K562 (cell line): ENCODE measurements at regions not wholly inside any gene's neighbourhood (a gene's known extent, or its start where the extent isn't known, plus 50 kb on each side); places are given as distances from the start of the nearest gene placed in this dataset.

Experiments
- ATAC-seq: fragments of 200-7000 bp; cut with Tn5 transposase; 3 replicates; pipeline ENCODE4 v1.9.1; 2020; ENCODE audit warnings: moderate library complexity
- BruUV-seq: library from RNA; stranded (reverse); fragments of 400-500 nt; replicated peaks from 2 replicates; lab custom pipeline; 2021; lab: Mats Ljungman, UMichigan
- CTCF ChIA-PET: fragments of 300-600 bp; formaldehyde crosslinking; extraction: SDS; loops from one replicate; lab custom pipeline; 2021; ENCODE audit warnings: low intra/inter-chr PET ratio; lab: Yijun Ruan, JAX
- POLR2A ChIA-PET: fragments of 300-600, 350-650 bp; sonication (Branson Sonifier 250); formaldehyde crosslinking; extraction: SDS; loops from one replicate; lab custom pipeline; 2021; ENCODE audit warnings: antibody characterized with exemption, inconsistent platforms; lab: Yijun Ruan, JAX
- DNase-seq, 4 experiments: peaks; one replicate each; pipeline versions ENCODE4 v3.0.0 to v3.0.0-alpha.2; 2011 to 2018; ENCODE audit warnings: low spot score in 3 of 4, mixed read lengths in 3 of 4; ENCODE audit errors: extremely low read depth in 1 of 4
- FAIRE-seq: peaks from 2 replicates; lab custom pipeline; 2011; peaks lifted over from hg19 to GRCh38; lab: Jason Lieb, UNC
- H2AFZ ChIP-seq: 2 replicates; pipeline ENCODE4 v1.6.0; 2011; ENCODE audit warnings: low read depth, low read length, control low read depth, inconsistent platforms
- H3K27ac ChIP-seq: fragments of 200-600 bp; 3 replicates; pipeline ENCODE4 v1.8.0; 2011; ENCODE audit warnings: low read depth, mild to moderate bottlenecking, control low read depth, inconsistent platforms, low read length, moderate library complexity, mixed read lengths; ENCODE audit errors: extremely low read depth
- H3K27me3 ChIP-seq, 2 experiments: fragments of 300-600 bp in 1 of 2; 2 replicates in 1 of 2; 3 replicates in 1 of 2; pipeline versions ENCODE4 v1.6.0 to v1.8.0; 2011; ENCODE audit warnings: inconsistent platforms in 2 of 2, low read length in 2 of 2, mild to moderate bottlenecking in 1 of 2, mixed read lengths in 1 of 2, moderate library complexity in 1 of 2; ENCODE audit not compliant: control insufficient read depth in 2 of 2, insufficient read depth in 2 of 2
- H3K36me3 ChIP-seq: fragments of 300-600 bp; 3 replicates; pipeline ENCODE4 v1.8.0; 2011; ENCODE audit warnings: mild to moderate bottlenecking, low read length, inconsistent platforms; ENCODE audit not compliant: control insufficient read depth, insufficient read depth
- H3K4me1 ChIP-seq, 2 experiments: fragments of 200-600 bp in 1 of 2; replicated peaks in 1 of 2; 2 replicates in 1 of 2; 3 replicates in 1 of 2; pipeline versions ENCODE4 v1.5.1 to v1.8.0; 2011; ENCODE audit warnings: inconsistent platforms in 2 of 2, low read length in 2 of 2, mild to moderate bottlenecking in 1 of 2, mixed read lengths in 1 of 2, moderate library complexity in 1 of 2; ENCODE audit not compliant: control insufficient read depth in 2 of 2, insufficient read depth in 2 of 2
- H3K4me2 ChIP-seq: 2 replicates; pipeline ENCODE4 v1.6.1; 2011; ENCODE audit warnings: low read length, control low read depth, inconsistent platforms, mixed read lengths; ENCODE audit not compliant: insufficient read depth
- H3K4me3 ChIP-seq: fragments of 200-600 bp; sonication (generic), shearing (Covaris generic); 2 replicates; pipeline ENCODE4 v1.5.1; 2016; ENCODE audit warnings: control low read depth, inconsistent platforms
- H3K79me2 ChIP-seq: fragments of 200-600 bp; 3 replicates; pipeline ENCODE4 v1.8.0; 2011; ENCODE audit warnings: low read length, inconsistent platforms; ENCODE audit not compliant: control insufficient read depth, insufficient read depth
- H3K9ac ChIP-seq, 2 experiments: 2 replicates each; pipeline versions ENCODE4 v1.6.0 to v1.6.1; 2011; ENCODE audit warnings: low read depth in 2 of 2, low read length in 2 of 2, control low read depth in 1 of 2, inconsistent platforms in 1 of 2, mild to moderate bottlenecking in 1 of 2, mixed read lengths in 1 of 2; ENCODE audit not compliant: insufficient read depth in 1 of 2
- H3K9me1 ChIP-seq: one replicate; pipeline ENCODE4 v1.6.0; 2011; ENCODE audit warnings: inconsistent platforms, mild to moderate bottlenecking, low read length, moderate library complexity; ENCODE audit not compliant: control insufficient read depth, insufficient read depth
- H3K9me3 ChIP-seq: replicated peaks from 2 replicates; pipeline ENCODE4 v1.5.1; 2011; ENCODE audit warnings: low read depth, low read length, inconsistent platforms; ENCODE audit not compliant: control insufficient read depth, insufficient read depth
- H4K20me1 ChIP-seq: replicated peaks from 2 replicates; pipeline ENCODE4 v1.6.1; 2011; ENCODE audit warnings: low read length, inconsistent platforms, mixed read lengths; ENCODE audit not compliant: control insufficient read depth, insufficient read depth
- HMGN3 ChIP-seq: IDR thresholded peaks from 2 replicates; pipeline ENCODE4 v1.6.1; 2011; ENCODE audit warnings: borderline replicate concordance, low read depth, mild to moderate bottlenecking, mixed read lengths, low read length; ENCODE audit not compliant: insufficient read length; ENCODE audit errors: extremely low read depth
- NFRKB ChIP-seq: fragments of 450-650 bp; IDR thresholded peaks from 2 replicates; pipeline ENCODE4 v1.6.1; 2016; ENCODE audit warnings: low read depth
- RB1 ChIP-seq: fragments of 450-650 bp; IDR thresholded peaks from 2 replicates; pipeline ENCODE4 v1.6.1; 2017; ENCODE audit warnings: low read depth, mild to moderate bottlenecking
- RCOR1 ChIP-seq, 2 experiments: IDR thresholded peaks; 2 replicates each; pipeline ENCODE4 v1.6.1; 2012; ENCODE audit warnings: low read depth in 2 of 2, low read length in 2 of 2, borderline replicate concordance in 1 of 2, improper control_type of control experiment in 1 of 2
- SNRNP70 ChIP-seq: fragments of 200-400 bp; formaldehyde crosslinking; optimal IDR thresholded peaks from 2 replicates; pipeline ENCODE3; 2017; ENCODE audit warnings: low read depth, low read length
- SRSF7 ChIP-seq: fragments of 200-400 bp; formaldehyde crosslinking; optimal IDR thresholded peaks from 2 replicates; pipeline ENCODE3; 2017; ENCODE audit warnings: mild to moderate bottlenecking, low read depth, low read length
- TAF1 ChIP-seq: IDR thresholded peaks from 2 replicates; pipeline ENCODE4 v1.6.1; 2011; ENCODE audit warnings: mild to moderate bottlenecking, low read length, moderate library complexity; ENCODE audit not compliant: insufficient read depth, control insufficient read depth, severe bottlenecking; ENCODE audit errors: extremely low read depth
- ZNF121 ChIP-seq: sonication (generic); formaldehyde crosslinking; conservative IDR thresholded peaks from 2 replicates; pipeline ENCODE4 v1.8.0; 2022; ENCODE audit warnings: missing genetic modification reagents
- ZNF407 ChIP-seq: fragments of 450-650 bp; IDR thresholded peaks from 2 replicates; pipeline ENCODE4 v1.6.1; 2016; ENCODE audit warnings: low read depth
- WGBS: fragments of 100-300 bp; shearing (Covaris generic); methylation state at CpG from one replicate; pipeline ENCODE4 v1.1.6; 2016; ENCODE audit warnings: low coverage, mixed read lengths; ENCODE audit not compliant: insufficient coverage; ENCODE audit errors: missing lambda C conversion rate; 5-methylcytosine and 5-hydroxymethylcytosine counted together
- in situ Hi-C: fragments of 300-500 bp; cut with MboI; formaldehyde crosslinking; loops from 4 replicates; pipeline ENCODE4 v1.15.0; 2018; ENCODE audit warnings: inconsistent platforms, mixed read lengths
- intact Hi-C: fragments of 100-400 bp; cut with micrococcal nuclease; formaldehyde crosslinking; loops from 2 replicates; pipeline ENCODE4 v1.14.2; 2022

- ATAC-seq (no peak), FAIRE-seq (no peak), DNase-seq (no peak)
- Histone ChIP-seq H3K4me3 (no peak overlapping the region), H3K79me2 (no peaks in the 10 kb centered on the region), H3K27me3 (no peaks in the 10 kb centered on the region), H3K36me3 (no peaks in the 10 kb centered on the region), H3K9me3 (no peaks in the 10 kb centered on the region), H3K4me1 (no peaks in the 10 kb centered on the region), H3K4me2 (no peak overlapping the region), H3K9ac (no peak overlapping the region), H3K27ac (no peak overlapping the region), H3K9me1 (no peaks in the 10 kb centered on the region), H4K20me1 (no peaks in the 10 kb centered on the region), H2AFZ (no peak overlapping the region)
- in situ Hi-C loops (no loop called here), intact Hi-C loops (loop anchor here (5.0 kb wide), 1 partner anchor 516 kb away; no protein-coding TSS in a partner anchor)
- 0% methylated on average over 2 of the region's 2 CpGs for WGBS
- BruUV-seq: no TSS peak
- CTCF ChIA-PET: no interaction called here
- POLR2A ChIA-PET: no interaction called here
- TF ChIP-seq SNRNP70: no peak
- TF ChIP-seq RCOR1 (IDR thresholded peaks at IDR 0.05; ENCODE audit: borderline replicate concordance in 1 of 2, low read depth in 2 of 2, low read length in 2 of 2): no peak
- TF ChIP-seq NFRKB: no peak
- TF ChIP-seq ZNF121 (CRISPR knock-in tag): no peak
- TF ChIP-seq TAF1: no peak
- no peak for TF ChIP-seq ZNF407
- no peak for TF ChIP-seq RB1
- no peak for TF ChIP-seq SRSF7
- TF ChIP-seq HMGN3: no peak
These were observed 170.0 kb upstream of the DAAM1 start for GRCh38 chr14:59018460-59018859.
